NCI-H82 (cell line): ENCODE measurements at regions not wholly inside any gene's neighbourhood (a gene's known extent, or its start where the extent isn't known, plus 50 kb on each side); places are given as distances from the start of the nearest gene placed in this dataset.
"Not testable (repeated sequence)": the region's sequence is repeated elsewhere in the genome, so short reads cannot be mapped to it uniquely, and the experiment has no call there.

Source experiments
- DNase-seq: peaks from one replicate; lab custom pipeline; 2025; lab: John Stamatoyannopoulos, UW

DNA sequence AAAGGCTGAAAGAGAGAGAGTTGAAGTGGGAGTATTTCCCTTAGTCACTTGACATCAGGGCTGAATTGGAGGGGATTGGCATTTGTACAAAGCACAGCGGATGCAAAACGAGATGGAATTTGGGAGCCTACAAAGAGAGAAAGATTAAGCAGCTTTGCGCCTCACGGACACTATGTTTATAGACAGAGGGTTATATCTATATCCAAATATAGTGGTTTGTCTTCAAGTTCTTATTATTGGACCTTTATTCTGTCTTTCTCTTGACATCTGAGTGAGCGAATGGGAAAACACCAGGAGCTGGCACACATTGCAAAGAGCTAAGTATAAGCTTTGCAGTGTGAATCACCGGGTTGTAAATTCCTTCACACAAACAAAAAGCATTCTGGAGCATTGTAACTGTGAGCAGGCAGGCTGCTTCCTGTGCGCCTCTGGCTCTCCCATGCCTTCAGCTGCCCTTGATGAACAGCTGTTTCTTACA, 500.2 kb downstream of the STIM2 start:
- DNase-seq: peak; percentile 2

GRCh38 chr4:27364509-27364908, 503.9 kb downstream of the STIM2 start:
- no peak for DNase-seq

GRCh38 chr4:27366104-27366823, 505.6 kb downstream of the STIM2 start:
- no peak for DNase-seq

- no peak for DNase-seq
These were observed 508.1 kb downstream of the STIM2 start for GRCh38 chr4:27368781-27369180.

DNA sequence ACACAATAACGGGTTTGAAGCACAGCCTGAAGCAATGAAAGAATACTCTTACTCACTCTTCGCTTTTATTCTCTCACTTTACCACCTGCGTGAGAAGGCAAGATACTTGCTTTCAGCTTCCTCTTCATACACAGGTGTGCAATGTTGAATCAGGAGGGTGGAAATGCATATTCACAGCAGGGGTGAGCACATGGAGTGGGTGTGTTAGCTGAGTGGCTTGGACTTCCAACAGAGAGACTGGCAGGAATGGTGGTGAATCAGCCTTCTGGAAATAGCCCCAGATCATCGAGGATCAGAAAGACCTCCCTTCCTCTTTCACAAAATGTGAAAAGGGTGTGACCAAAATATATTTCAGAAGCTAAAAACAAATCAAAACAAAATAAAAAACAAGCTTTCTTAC, 521.2 kb downstream of the STIM2 start:
- DNase-seq: no peak

DNA sequence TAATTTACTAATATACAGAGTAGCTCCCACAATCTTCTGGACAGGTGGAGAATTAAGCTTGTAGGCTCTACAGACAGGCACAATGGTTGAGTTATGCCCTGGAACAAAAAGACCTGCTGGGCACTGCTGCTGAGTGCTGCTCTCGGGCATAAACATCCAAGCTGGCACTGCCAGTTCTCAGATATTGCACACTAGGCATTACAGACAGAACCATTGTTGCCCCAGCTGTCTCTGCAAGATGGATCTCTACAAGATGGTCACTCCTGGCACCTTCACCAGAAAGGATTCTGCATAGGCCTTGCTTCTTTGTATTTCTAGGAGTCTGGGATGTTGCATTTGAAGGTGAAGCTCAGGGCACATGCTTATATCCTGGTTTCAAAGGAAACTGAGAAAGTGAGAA, 527.1 kb downstream of the STIM2 start:
- DNase-seq: no peak

GRCh38 chr4:27397886-27398285, 537.2 kb downstream of the STIM2 start:
- DNase-seq: no peak

DNA sequence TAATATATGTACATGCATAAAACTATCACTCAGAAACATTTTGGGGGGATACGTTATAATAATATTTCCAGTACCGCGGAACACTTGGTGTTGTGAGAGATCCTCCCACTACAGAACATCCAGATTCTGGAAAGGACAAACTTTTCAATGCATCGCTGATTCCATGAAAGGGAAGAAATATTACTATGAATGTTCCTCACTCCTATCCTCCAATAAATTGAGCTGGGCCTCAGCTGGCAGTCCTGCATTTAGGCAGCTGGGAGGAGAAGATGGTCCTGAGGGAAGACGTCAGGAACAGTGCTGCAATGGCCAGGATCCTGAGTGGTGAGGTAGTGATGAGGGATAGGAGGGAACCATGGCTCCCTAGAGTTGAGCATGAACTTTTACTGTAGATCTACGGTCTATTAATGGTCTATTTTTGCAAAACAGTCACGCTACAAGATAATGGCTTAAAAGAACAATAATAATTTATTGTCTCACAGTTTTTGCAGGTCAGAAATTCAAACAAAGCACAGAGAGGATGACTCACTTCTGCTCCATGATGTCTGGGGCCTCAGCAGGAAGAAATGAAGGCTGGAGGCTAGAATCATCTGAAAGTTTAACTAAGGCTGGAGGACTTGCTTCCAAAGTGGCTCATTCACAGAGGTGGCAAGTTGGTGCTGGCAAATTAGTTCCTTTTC, 538.1 kb downstream of the STIM2 start:
- DNase-seq: no peak

GRCh38 chr4:27407616-27408015, 547.0 kb downstream of the STIM2 start:
- no peak for DNase-seq

GRCh38 chr4:27412613-27413012, 552.0 kb downstream of the STIM2 start:
- peak; percentile 1 for DNase-seq

DNA sequence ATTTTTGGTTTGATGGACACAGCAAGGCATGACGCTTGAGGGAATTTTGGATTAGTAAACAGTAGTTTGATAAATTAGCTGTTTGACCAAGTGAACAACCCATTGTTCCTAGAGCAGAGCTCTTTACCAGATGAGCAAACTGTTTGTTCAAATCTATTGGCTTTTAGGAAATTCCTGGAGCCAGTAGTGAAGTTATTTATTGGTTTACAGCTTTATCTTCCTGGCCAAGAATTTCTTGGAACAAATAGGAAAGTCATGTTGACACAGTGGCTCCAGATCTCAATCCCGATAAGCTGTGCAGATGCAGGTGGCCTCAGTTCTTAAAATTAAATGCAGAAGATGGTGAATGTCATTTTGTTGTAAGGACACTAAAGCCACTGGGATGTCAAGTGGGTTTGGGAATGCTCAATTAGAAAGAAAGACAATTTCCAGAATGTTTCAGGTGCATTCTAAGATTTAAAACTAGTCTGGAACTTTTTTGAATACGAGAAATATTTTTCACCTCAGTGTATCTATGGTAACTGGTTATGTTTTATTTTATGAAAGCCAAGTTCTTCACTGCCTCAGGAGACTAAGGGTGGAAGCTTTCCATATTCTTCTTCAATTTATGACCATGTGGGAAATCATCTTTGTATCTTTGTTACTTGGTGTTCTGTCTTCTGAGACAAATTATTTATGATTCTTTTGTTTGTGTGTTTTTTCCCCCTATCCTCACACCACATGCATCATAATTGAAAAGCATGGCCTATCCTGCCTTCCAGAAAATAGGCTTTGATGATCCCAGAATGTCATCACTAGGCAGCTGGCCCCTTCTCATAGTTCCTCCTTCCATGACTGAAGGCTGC, 554.5 kb downstream of the STIM2 start:
- DNase-seq: no peak

DNA sequence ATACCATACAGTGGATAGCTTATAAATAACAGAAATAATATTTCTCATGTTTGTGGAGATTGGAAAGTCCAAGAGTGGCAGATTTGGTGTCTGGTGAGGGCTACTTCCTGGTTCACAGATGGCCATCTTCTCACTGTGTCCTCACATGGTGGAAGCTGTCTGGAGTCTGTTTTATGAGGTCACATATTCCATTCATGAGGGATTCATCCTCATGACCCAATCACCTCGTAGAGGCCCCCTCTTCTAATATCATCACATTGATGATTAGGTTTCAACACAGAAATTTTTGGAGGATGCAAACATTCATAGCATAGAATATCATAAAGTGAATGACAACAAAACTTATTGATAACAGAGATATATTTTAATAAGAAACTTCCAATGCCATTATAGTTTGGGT, 568.0 kb downstream of the STIM2 start:
- no peak for DNase-seq

- no peak for DNase-seq
These were observed 568.8 kb downstream of the STIM2 start for GRCh38 chr4:27429364-27429871.

DNA sequence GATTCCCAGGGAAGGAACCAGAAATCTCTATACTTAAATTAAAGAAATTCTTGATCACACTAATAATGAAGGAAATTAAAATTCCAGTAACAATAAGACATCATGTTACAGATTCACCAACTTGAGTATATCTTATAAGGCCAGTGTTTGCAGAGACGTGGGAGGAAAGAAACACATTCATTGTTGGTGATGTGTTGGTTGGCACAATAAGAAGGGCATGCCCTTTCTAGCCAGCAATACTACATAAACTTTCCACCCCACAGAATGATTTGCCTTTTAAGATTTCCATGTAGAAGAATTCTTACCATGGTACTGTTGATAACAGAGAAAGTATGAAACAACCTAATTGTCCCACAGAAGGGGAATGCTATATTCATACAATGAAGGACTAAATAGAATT, 581.5 kb downstream of the STIM2 start:
- no peak for DNase-seq

DNA sequence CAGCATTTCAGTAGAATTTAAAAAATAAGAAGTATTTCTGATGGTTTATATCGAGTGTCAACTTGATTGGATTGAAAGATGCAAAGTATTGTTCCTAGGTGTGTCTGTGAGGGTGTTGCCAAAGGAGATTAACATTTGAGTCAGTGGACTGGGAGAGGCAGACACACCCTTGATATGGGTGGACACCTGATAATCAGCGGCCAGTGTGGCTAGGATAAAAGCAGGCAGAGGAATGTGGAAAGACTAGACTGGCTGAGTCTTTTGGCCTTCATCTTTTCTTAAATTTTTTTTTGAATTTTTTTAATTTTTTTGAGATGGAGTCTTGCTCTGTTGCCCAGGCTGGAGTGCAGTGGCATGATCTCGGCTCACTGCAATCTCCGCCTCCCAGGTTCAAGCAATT, 582.0 kb downstream of the STIM2 start:
- not testable (repeated sequence) for DNase-seq

- no peak for DNase-seq
These were observed 603.2 kb downstream of the STIM2 start for GRCh38 chr4:27463816-27464215.

DNA sequence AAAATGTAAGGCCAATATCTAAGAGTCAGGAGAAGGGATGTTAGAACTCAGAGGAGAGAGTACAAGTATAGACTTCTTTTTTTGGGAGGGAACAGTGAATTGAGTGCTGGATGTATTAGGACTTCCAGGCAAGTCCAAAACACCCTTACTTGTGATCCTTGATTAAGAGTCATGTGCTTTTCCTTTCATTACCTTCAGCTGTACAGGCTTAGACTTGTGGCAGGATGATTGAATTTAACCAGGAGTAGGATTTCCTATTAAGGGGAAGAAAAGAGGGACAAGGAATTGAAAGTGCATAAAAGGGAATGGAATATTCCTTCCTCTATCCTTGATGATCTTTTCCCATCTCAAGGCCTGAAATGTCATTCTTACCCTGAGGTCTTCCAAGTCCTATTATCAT, 606.7 kb downstream of the STIM2 start:
- DNase-seq: no peak

GRCh38 chr4:27472364-27472763, 611.7 kb downstream of the STIM2 start:
- DNase-seq: no peak

DNA sequence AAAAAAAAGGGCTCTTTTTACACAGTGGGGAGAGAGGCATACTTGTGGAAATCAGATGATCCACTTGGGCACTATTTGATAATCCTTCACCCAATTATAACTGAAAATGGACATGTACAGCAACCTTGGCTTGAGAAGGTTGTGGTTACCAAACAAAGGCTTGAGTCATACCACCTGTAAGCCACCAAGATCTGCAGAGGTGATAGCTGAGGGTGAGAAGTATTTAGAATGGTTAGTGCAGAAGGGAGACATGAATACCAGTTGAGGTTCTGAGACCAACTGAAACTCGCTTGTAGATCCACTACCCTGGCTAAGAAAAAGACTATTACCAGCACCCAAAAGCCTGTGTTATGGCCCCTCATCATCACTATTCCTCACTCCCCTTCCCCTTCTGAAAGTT, 614.0 kb downstream of the STIM2 start:
- no peak for DNase-seq

GRCh38 chr4:27484216-27484615, 623.6 kb downstream of the STIM2 start:
- no peak for DNase-seq

GRCh38 chr4:27490315-27490714, 629.7 kb downstream of the STIM2 start:
- no peak for DNase-seq

DNA sequence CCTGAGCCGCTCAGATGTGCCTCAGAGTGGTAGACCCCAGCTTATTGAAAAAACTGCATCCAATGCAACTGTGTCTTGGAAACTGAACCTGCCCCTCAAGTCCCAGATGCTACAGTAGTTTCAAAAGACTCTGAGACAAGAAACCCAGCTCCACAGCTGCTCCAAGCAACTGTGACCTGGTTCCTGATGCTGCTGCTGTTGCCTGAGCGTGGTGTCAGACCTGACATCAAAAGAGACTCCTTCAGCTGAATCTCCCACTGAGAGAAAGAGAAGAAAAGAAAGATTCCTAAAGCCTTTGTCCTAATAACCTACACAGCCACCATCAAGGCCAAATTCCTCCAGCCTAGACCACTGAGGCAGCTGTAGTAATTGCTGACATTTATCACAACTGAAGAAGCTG, 630.1 kb downstream of the STIM2 start:
- DNase-seq: no peak

DNA sequence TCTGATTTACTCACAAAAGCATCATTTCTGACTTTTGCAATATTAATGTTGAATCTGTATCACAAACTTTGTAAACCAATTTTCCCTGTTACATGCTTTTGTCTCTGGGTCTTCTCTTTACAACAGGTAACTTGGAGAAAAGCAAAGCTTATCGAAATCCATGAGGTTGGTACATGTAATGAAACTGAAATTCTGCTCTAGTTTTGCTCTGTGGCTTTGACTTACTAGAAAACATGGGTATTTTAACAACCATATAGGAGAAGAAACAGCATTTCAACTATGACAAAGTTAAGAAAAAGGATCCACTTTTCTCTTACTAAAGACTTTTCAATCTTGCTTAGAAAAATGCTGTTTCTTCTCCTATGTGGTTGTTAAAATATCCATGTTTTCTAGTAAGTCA, 645.8 kb downstream of the STIM2 start:
- no peak for DNase-seq
